Right lung (tissue), 2 donors: ENCODE measurements at regions not wholly inside any gene's neighbourhood (a gene's known extent, or its start where the extent isn't known, plus 50 kb on each side); places are given as distances from the start of the nearest gene placed in this dataset.

Source experiments
- DNase-seq, 2 donors: peaks; one replicate each; pipeline ENCODE4 v3.0.0-alpha.2; 2013

- DNase-seq, result no peak
Measured at GRCh38 chr17:72497915-72498314, 377.1 kb downstream of the SOX9 start.

DNA sequence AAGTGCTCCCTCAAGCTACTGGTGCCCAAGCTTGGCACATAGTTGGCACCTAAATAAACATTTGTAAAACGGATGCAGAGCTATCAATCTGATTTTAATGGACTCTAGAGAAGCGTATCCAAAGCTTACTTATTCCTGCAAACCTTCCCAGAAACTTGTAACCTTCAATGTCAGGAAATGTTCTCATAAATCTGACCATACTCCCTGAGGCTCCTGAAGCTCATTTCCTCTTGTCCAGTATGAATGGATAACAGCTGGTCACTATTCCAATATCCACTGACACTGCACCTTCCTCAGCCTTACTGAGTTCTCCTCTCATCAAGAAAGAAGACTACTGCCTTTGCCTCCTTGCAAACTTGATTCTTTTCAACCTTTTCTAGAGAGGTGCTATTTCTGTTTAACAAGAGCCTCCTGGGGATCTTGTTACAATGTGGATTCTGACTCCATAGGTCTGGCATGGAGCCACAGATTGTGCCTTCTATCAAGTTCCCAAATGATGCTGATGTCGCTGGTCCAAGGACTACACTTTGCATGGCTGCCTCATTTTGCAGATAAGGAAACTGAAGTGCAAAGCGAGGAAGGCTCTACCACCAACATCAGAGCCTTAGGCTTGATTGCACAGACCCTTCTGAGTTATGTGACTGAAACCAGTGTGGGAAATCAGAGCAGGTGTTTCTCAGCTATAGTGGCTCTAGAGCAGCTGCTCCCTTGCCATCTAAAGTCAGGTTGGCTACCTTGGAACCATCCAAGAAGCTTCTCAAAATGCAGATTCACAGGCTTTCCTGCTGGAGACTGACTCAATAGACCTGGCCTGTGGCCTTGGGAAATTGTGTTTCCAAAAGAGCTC lies 377.8 kb downstream of the SOX9 start:
- DNase-seq, result no peak

DNA sequence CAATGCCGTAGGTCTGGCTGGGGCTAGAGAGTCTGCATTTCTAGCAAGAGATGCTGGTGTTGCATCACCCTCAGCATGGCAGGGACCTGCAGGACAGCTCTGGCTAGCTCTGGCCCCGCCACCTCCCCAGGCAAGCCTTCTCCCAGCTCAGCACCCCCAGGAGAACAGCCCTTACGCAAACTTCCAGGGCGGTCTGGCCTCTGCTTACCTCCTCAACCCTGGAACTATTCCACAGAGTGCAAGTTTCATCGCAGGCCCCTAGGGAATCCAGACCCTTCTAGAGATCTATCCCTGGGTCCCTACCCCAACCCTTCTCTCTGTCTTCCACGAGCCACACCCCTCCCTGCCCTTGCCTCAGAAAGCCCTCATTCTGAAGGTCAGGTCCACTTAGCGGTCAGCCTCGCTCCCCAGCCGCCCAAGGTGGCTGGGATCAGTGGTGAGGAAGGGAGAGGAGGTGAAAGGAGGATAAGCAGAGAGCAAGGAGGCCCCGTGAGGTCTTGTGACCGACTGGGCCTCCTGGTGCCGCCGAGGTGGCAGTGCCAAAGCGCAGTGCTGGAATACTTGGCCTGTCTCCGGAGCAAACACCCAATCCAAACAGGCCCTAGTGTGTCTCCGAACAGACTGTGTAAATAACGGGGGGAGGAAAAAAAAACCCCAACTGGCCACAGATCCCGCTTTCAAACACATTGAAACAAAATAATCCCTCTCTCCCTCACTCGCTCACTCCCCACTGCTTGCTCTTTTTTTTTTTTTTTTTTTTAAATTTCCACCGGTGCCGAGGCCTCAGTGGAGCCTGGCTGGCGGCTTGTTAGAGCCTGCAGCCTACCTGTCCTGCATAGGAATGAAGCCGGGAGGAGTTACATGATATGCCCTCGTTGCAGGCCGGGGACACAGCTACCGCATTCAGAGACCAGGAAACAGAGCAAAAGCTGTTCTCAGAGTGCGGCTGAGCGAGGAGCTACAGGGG lies 380.9 kb downstream of the SOX9 start:
- DNase-seq, result no peak

- DNase-seq, result peak in 1 of 2 donors; percentile 55
Measured at GRCh38 chr17:72502371-72503341, 381.8 kb downstream of the SOX9 start.

DNA sequence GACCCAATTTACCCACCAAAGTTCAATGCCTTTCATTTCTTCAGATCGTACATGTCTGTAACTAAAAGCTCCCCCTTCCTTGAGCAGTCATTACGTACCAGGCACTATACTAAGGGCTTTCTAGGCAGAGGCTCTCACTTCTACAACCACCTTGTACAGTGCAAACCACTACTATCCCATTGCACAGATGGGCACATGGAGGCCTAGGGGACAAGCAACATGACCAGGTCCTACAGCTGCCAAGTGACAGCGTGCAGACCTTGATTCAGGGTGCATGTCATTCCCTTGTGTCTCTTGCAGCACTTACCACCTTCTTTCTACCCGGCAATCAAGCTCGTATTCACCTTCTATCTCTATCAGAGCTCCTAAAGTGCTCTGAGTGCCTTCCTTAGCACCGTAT lies 382.7 kb downstream of the SOX9 start:
- DNase-seq, result no peak

DNA sequence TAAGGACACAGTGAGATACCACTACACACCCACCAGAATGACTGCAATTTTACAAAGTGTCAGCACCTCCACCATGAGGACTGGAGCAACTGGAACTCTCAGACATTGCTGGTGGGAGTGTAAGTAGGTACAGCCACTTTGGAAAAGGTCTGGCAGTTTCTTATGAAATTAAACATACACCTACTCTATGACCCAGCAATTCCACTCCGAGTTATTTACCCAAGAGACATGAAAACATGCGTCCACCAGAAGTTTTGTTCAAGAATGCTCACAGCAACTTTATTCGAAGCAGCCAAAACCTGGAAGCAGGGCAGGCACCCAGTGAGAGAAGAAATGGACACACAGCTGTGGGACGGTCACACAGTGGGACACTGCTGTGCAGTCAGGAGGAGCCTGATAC lies 384.0 kb downstream of the SOX9 start:
- DNase-seq, result no peak

- no peak for DNase-seq
Measured at GRCh38 chr17:72506773-72507172, 386.0 kb downstream of the SOX9 start.

- DNase-seq, result no peak
Measured at GRCh38 chr17:72507370-72507769, 386.6 kb downstream of the SOX9 start.

DNA sequence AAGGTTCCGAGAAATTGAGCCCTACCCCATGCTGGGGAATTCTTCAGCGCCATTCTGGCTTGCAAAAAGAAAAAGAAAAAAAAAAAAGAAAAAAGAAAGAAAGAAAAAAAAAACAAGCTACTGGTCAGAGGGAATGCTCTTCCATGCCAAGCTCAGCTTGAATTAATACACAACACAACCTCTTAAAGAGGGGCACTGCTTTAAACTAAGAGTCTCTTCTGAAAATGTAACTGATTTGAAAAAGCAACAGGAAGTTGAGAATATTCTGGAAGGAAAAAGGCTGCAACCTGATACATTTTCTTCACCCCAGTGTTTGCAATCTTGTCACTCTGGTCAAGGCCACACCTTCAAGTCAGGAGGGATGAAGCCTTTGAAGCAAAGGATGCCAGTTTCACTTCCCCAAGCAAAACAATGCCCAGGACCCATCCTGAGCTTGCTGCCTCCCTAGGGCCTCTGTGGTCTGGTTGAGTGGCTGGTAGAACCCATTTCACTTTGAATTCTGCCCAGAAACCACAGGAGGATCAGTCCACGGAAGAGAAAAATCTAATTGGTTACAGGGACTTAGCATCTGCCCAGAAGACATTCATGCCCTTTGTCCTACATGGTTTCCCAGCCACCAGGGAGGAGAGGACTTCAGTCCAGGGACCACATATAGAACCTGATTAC lies 389.7 kb downstream of the SOX9 start:
- no peak for DNase-seq

- DNase-seq, result no peak
Measured at GRCh38 chr17:72511242-72511641, 390.4 kb downstream of the SOX9 start.

DNA sequence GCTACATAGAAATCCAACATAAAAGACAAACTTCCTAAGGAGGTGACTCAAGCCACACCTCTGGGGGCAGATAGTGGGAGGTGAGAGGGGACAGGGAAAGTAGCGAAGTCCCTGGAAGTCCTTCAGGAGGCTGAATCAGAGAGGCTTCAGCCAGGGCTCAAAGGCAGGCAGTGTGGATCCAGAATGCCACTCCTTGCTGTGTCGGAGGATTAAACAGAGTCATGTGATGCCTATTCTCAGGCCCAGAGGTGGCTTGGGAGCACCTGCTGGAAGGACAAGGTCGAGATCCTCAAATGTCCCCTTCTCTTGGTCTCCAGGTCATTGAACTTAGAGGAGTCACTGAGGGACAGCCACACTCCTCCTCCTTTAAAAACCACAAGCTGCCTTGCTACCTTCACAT lies 391.1 kb downstream of the SOX9 start:
- DNase-seq, result no peak

DNA sequence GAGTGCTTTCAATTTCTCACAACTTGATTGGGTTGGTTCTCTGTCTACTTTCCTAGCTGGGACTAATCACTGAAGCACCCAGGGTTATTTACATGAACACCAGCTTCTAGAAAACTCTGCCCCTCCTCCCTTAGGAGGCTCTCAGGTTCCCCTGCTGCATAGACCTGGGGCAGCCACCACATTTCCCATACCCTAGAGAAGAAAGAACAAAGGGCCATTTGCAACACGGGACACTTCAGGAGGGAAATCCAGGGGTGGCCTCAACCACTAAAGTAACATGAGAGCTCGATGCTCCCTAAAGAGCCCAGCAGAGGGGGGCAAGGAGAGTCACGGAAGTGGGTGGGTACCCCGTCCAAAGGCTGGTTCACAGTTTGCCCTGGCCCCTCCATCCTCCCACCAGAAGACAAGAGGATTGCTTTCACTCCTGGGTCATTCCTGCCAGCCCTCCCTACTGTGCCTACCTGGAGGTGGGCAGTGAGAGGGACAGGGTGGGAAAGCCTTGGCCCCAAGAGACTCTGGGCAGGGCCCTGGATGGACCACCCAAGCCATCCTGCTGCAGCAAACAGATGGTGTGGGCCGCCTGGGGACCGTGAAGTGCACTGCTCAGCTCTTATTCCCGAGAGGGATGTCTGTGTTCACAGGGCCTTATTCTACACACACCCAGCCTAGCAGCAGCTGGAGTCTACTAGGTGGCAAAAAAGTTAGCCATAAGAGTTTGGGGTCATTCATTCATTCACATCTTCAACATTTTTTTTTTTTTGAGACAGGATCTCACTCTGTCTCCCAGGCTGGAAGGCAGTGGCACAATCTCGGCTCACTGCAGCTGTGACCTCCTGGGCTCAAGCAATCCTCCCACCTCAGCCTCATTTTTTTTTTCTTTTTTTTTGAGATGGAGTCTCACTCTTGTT lies 392.1 kb downstream of the SOX9 start:
- DNase-seq, result no peak

DNA sequence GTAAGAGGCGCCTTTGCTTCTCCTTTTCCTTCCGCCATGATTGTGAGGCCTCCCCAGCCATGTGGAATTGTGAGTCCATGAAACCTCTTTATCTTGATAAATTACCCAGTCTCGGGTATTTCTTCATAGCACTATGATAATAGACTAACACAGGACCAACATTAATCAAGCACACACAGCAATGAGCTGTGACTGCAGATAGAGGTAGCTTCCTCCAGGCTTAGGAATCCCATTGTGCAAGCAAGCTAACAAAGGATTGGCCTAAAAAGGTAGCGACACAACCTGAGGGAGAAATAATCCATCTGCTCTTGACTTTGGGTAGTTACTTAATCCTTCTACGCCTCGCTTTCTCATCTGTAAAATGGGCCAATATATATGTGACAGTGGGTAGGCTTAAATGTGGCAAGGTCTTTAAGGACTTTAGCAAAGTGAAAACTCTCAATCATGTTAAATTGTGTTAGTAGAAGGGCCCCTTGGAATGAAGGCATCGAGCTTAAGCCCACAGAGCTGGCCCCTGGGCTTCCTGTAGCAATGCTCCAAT lies 393.6 kb downstream of the SOX9 start:
- DNase-seq, result no peak

DNA sequence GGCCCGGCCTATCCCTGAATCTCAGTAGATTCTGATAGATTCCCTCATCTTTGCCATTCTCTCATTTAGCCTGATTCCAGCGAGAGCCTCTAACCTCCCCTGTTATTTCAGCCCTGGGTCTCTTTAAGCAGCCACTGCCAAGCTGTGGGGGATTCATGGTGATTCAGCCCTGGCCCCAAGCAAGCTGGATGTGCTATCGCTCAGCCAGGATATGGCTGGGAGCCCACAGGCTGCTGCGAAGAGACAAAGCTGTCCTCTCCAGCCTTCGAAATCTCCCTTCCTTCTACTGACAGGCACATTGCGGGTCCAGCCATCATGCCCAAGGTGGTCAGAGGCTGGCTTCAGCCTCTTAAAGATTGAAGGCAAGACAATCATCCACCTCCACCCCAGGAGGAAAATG lies 394.1 kb downstream of the SOX9 start:
- DNase-seq, result peak; percentile 55 to 67

- DNase-seq, result peak; percentile 71 to 79
Measured at GRCh38 chr17:72515291-72516065, 394.7 kb downstream of the SOX9 start.

DNA sequence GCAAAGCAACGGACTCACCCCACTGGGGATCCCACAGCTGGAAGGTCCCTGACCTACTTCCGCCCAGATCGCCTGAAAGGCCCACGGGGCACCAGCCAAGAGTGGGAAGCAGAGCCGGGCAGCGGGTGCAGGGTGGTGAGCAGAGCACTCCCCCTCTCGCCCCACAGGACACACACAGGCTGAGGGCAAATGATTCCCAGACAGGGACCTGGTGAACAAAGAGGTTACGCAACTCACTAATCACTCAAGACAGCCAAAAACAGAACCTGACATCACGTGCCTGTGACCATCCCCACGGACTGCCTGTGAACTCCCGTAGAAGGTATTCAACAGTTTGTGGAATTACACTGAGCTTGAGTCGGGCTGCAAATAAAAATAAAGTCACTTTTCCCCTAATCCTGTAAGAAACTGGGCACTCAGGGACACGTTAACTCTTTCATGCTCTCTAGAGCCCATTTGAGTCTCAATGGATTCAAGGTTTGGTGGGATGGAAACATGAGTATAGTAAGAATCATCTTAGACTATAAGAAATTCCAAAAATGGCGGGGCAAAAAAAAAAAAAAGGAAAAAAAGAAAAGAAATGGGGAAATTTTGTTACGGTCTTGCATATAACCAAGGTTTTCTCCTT lies 396.1 kb downstream of the SOX9 start:
- no peak for DNase-seq

GRCh38 chr17:72517413-72518158 lies 396.8 kb downstream of the SOX9 start:
- no peak for DNase-seq
